Psoas muscle (tissue), 7 donors: ENCODE measurements at regions not wholly inside any gene's neighbourhood (a gene's known extent, or its start where the extent isn't known, plus 50 kb on each side); places are given as distances from the start of the nearest gene placed in this dataset.
A peak's percentile ranks its signal among the peaks of the same experiment; 100 is the strongest.

Experiments
- ATAC-seq, 4 donors: fragments of 200-7000 bp; cut with Tn5 transposase; one replicate each; pipeline ENCODE4 v1.9.1; 2020; ENCODE audit warnings: moderate library complexity in 3 of 4, mild to moderate bottlenecking in 2 of 4
- DNase-seq, 2 donors: peaks; one replicate each; pipeline ENCODE4 v3.0.0-alpha.2; 2020
- H3K27ac ChIP-seq: fragments of 200-600 bp; one replicate; pipeline ENCODE4 v1.8.0; 2022
- H3K27me3 ChIP-seq, 3 donors: fragments of 200-600 bp in 1 of 3; one replicate each; pipeline versions ENCODE4 v1.6.1 to v1.8.0; 2013 to 2022; ENCODE audit warnings: low read length in 2 of 3, mild to moderate bottlenecking in 2 of 3, moderate library complexity in 1 of 3; ENCODE audit not compliant: insufficient read depth in 3 of 3
- H3K36me3 ChIP-seq, 2 donors: fragments of 200-600 bp in 1 of 2; one replicate each; pipeline versions ENCODE4 v1.6.1 to v1.8.0; 2013 to 2022; ENCODE audit warnings: low read depth in 1 of 2, mild to moderate bottlenecking in 1 of 2, moderate library complexity in 1 of 2; ENCODE audit not compliant: insufficient read depth in 1 of 2
- H3K4me1 ChIP-seq: fragments of 200-600 bp; one replicate; pipeline ENCODE4 v1.8.0; 2022
- H3K4me3 ChIP-seq: fragments of 200-600 bp; one replicate; pipeline ENCODE4 v1.8.0; 2022; ENCODE audit warnings: mild to moderate bottlenecking
- H3K9me3 ChIP-seq: fragments of 200-600 bp; one replicate; pipeline ENCODE4 v1.8.0; 2022
- WGBS, 3 donors: extraction: QIAGEN DNeasy Blood & Tissue Kit; methylation state at CpG; one replicate each; pipeline versions ENCODE4 v1.1.6 to v1.1.7; 2013; 5-methylcytosine and 5-hydroxymethylcytosine counted together
- intact Hi-C, 2 donors: fragments of 100-400 bp; cut with DNase I; formaldehyde crosslinking; loops; one replicate each; pipeline versions ENCODE4 v1.11.0 to v1.14.2; 2022
- TF ChIP-seq, protein P1 (sequence below): fragments of 200-600 bp; IDR thresholded peaks from one replicate; pipeline ENCODE4 v1.8.0; 2022; ENCODE audit warnings: antibody characterized with exemption
- donor health status: healthy with polysubstance abuse.
- donor health status: DM: no; HTN: no; CAD: no; lungs with moderate emphysema.
- donor health status: Bipolar disorder and iron deficiency.
- donor health status: healthy.
- donor health status: DM: yes; HTN: yes; CAD: no.
- donor health status: DM: no; HTN: no; CAD: no.
- donor health status: DM: yes; HTN: yes; CAD: no.

GRCh38 chr10:4345877-4346646, 479.9 kb upstream of the AKR1E2 start:
- Histone ChIP-seq H3K27me3 (no peaks in the 10 kb centered on the region), H3K36me3 (no peaks in the 10 kb centered on the region), H3K27ac (peak overlapping the region; percentile 80), H3K9me3 (no peaks in the 10 kb centered on the region), H3K4me3 (no peak overlapping the region), H3K4me1 (peaks cover 31% of the 10 kb centered on the region)
- TF ChIP-seq, protein P1, sequence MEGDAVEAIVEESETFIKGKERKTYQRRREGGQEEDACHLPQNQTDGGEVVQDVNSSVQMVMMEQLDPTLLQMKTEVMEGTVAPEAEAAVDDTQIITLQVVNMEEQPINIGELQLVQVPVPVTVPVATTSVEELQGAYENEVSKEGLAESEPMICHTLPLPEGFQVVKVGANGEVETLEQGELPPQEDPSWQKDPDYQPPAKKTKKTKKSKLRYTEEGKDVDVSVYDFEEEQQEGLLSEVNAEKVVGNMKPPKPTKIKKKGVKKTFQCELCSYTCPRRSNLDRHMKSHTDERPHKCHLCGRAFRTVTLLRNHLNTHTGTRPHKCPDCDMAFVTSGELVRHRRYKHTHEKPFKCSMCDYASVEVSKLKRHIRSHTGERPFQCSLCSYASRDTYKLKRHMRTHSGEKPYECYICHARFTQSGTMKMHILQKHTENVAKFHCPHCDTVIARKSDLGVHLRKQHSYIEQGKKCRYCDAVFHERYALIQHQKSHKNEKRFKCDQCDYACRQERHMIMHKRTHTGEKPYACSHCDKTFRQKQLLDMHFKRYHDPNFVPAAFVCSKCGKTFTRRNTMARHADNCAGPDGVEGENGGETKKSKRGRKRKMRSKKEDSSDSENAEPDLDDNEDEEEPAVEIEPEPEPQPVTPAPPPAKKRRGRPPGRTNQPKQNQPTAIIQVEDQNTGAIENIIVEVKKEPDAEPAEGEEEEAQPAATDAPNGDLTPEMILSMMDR: no peak
- no peak for DNase-seq
- no peak for ATAC-seq
- 27 to 39% (median 36%) methylated on average over 2 of the region's 2 CpGs for WGBS, 3 donors
- intact Hi-C loops: loop anchor here in 1 of 2 donors (10.0 kb wide), 2 partner anchors 419 to 531 kb away; no protein-coding TSS in a partner anchor

DNA sequence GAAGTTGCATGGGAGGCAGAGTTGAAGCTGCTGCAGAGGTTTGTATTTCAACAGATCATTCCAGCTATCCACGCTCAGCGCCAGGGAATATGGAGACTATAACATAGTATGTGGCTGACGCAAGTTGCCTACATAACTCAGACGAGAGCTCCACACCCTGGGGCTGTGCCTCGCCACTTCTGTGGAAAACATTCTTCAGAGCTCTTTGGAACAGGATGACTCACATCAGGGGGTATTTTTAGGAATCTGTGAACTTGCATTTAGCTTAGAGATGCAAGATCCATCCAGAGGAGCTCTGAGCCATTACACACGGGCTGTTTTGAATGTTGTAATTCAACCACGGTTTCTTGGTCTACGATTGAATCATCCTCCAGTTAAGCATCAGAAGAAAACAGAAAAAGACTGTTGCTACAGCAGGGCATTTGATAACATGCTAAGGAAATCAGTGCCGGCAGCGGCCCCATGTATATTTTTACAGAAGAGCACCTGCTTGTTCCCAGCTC, 481.5 kb upstream of the AKR1E2 start:
- Histone ChIP-seq H3K4me3 (peak overlapping the region; percentile 16), H3K27ac (peak overlapping the region; percentile 80), H3K27me3 (no peaks in the 10 kb centered on the region), H3K9me3 (no peaks in the 10 kb centered on the region), H3K36me3 (no peaks in the 10 kb centered on the region), H3K4me1 (peaks cover 31% of the 10 kb centered on the region)
- DNase-seq: peak; percentile 73 to 85
- WGBS, 3 donors: 22 to 42% (median 24%) methylated on average over 10 of the region's 10 CpGs
- TF ChIP-seq, protein P1: peak; percentile 9
- intact Hi-C loops: loop anchor here in 1 of 2 donors (10.0 kb wide), 2 partner anchors 420 to 530 kb away; no protein-coding TSS in a partner anchor
- peak; percentile 96 to 99 (median 97) for ATAC-seq

GRCh38 chr10:4343873-4344272, 482.1 kb upstream of the AKR1E2 start:
- ATAC-seq (peak in 3 of 4 donors; percentile 37 to 45 (median 39)), DNase-seq (no peak)
- Histone ChIP-seq H3K4me3 (no peak overlapping the region), H3K27me3 (no peaks in the 10 kb centered on the region), H3K9me3 (no peaks in the 10 kb centered on the region), H3K4me1 (peaks cover 31% of the 10 kb centered on the region), H3K27ac (peak overlapping the region; percentile 80), H3K36me3 (no peaks in the 10 kb centered on the region)
- TF ChIP-seq, protein P1: no peak
- 89 to 93% (median 91%) methylated on average over 4 of the region's 4 CpGs for WGBS, 3 donors
- intact Hi-C loops: loop anchor here in 1 of 2 donors (10.0 kb wide), 2 partner anchors 421 to 529 kb away; no protein-coding TSS in a partner anchor

DNA sequence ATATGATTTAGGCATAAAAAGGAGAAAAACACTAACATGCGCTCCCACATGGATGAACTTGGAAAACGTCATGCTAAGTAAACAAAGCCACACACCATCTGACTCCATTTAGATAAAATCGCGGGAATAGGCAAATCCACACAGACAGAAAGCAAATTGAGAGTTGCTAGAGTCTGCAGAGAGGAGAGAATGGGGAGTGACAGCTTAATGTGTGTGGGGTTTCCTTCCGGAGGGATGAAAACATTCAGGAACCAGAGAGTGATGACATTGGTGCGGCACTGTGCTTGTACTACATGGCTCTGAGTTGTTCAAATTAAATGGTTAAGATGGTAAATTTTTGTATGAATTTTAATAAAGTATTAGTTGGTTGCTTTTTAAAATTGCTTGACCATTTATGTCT, 482.9 kb upstream of the AKR1E2 start:
- WGBS, 3 donors: 95 to 97% (median 96%) methylated on average over 6 of the region's 6 CpGs
- TF ChIP-seq, protein P1: no peak
- DNase-seq: no peak
- Histone ChIP-seq H3K27ac (no peak overlapping the region), H3K36me3 (no peaks in the 10 kb centered on the region), H3K9me3 (no peaks in the 10 kb centered on the region), H3K4me1 (peaks cover 31% of the 10 kb centered on the region), H3K27me3 (no peaks in the 10 kb centered on the region), H3K4me3 (no peak overlapping the region)
- intact Hi-C loops: loop anchor here in 1 of 2 donors (10.0 kb wide), 2 partner anchors 422 to 528 kb away; no protein-coding TSS in a partner anchor
- no peak for ATAC-seq
